H1 (cell line): ENCODE measurements at regions not wholly inside any gene's neighbourhood (a gene's known extent, or its start where the extent isn't known, plus 50 kb on each side); places are given as distances from the start of the nearest gene placed in this dataset.

Experiments used
- CTCF ChIA-PET: fragments of 300-600 bp; sonication (Branson Sonifier 250); formaldehyde crosslinking; loops from one replicate; lab custom pipeline; 2021; ENCODE audit not compliant: partially characterized antibody; lab: Charles Lee
- POLR2A ChIA-PET: fragments of 300-600 bp; sonication (Branson Sonifier 250); formaldehyde crosslinking; loops from one replicate; lab custom pipeline; 2021; ENCODE audit warnings: inconsistent platforms; ENCODE audit not compliant: partially characterized antibody; lab: Charles Lee
- DNase-seq, 2 experiments: peaks; one replicate each; pipeline versions ENCODE4 v3.0.0 to v3.0.0-alpha.2; 2010 to 2022; ENCODE audit warnings: low spot score in 2 of 2, low read depth in 1 of 2, mixed read lengths in 1 of 2
- FAIRE-seq: peaks from 2 replicates; lab custom pipeline; 2011; peaks lifted over from hg19 to GRCh38; lab: Jason Lieb, UNC
- H2AFZ ChIP-seq: 2 replicates; pipeline ENCODE4 v1.8.1; 2012; ENCODE audit warnings: low read length, inconsistent platforms
- H2AK5ac ChIP-seq: 2 replicates; pipeline ENCODE4 v1.6.1; 2013; ENCODE audit warnings: low read depth, low read length
- H2BK120ac ChIP-seq: replicated peaks from 2 replicates; pipeline ENCODE3; 2013; ENCODE audit warnings: low read depth, low read length, inconsistent platforms
- H2BK12ac ChIP-seq: 2 replicates; pipeline ENCODE4 v1.6.1; 2013; ENCODE audit warnings: low read depth, low read length
- H2BK15ac ChIP-seq: 2 replicates; pipeline ENCODE4 v1.6.1; 2013; ENCODE audit warnings: low read length
- H2BK20ac ChIP-seq: 2 replicates; pipeline ENCODE4 v1.6.1; 2013; ENCODE audit warnings: low read length
- H2BK5ac ChIP-seq: 2 replicates; pipeline ENCODE4 v1.6.1; 2013; ENCODE audit warnings: low read depth, low read length
- H3K14ac ChIP-seq: 2 replicates; pipeline ENCODE4 v1.6.1; 2013; ENCODE audit warnings: inconsistent platforms; ENCODE audit not compliant: insufficient read length
- H3K18ac ChIP-seq: 2 replicates; pipeline ENCODE4 v1.6.1; 2013; ENCODE audit warnings: low read length; ENCODE audit errors: extremely low read depth
- H3K23ac ChIP-seq: 2 replicates; pipeline ENCODE4 v1.6.1; 2013; ENCODE audit warnings: inconsistent platforms; ENCODE audit not compliant: insufficient read length
- H3K23me2 ChIP-seq: 2 replicates; pipeline ENCODE4 v1.6.1; 2013; ENCODE audit warnings: low read depth, low read length
- H3K27ac ChIP-seq: 2 replicates; pipeline ENCODE4 v1.6.1; 2011; ENCODE audit warnings: low read depth, low read length, inconsistent platforms
- H3K27me3 ChIP-seq, 4 experiments: replicated peaks in 1 of 4; 1 replicate in 1 of 4; 2 replicates in 3 of 4; pipeline versions ENCODE4 v1.6.1 to v1.8.1; 2011 to 2013; ENCODE audit warnings: low read length in 3 of 4, mild to moderate bottlenecking in 3 of 4, inconsistent platforms in 2 of 4, mixed read lengths in 2 of 4, moderate library complexity in 1 of 4; ENCODE audit not compliant: control insufficient read depth in 3 of 4, insufficient read depth in 3 of 4; ENCODE audit errors: extremely low read depth in 1 of 4
- H3K36me3 ChIP-seq, 4 experiments: 2 replicates each; pipeline versions ENCODE4 v1.6.1 to v1.8.1; 2011 to 2013; ENCODE audit warnings: mild to moderate bottlenecking in 4 of 4, low read length in 3 of 4, moderate library complexity in 2 of 4, control low read depth in 1 of 4, inconsistent platforms in 1 of 4; ENCODE audit not compliant: insufficient read depth in 4 of 4, control insufficient read depth in 2 of 4
- H3K4ac ChIP-seq: replicated peaks from 2 replicates; pipeline ENCODE3; 2013; ENCODE audit warnings: low read length, low read depth, mixed read lengths, inconsistent platforms; ENCODE audit not compliant: insufficient read length
- H3K4me1 ChIP-seq, 4 experiments: replicated peaks in 1 of 4; 1 replicate in 1 of 4; 2 replicates in 3 of 4; pipeline versions ENCODE4 v1.6.1 to v1.8.1; 2011 to 2013; ENCODE audit warnings: low read length in 3 of 4, inconsistent platforms in 2 of 4, mixed read lengths in 1 of 4; ENCODE audit not compliant: insufficient read depth in 4 of 4, control insufficient read depth in 3 of 4
- H3K4me2 ChIP-seq, 2 experiments: 2 replicates each; pipeline versions ENCODE4 v1.6.1 to v1.8.1; 2011 to 2013; ENCODE audit warnings: low read depth in 2 of 2, low read length in 2 of 2, control low read depth in 1 of 2, inconsistent platforms in 1 of 2, mild to moderate bottlenecking in 1 of 2; ENCODE audit not compliant: insufficient read depth in 1 of 2
- H3K4me3 ChIP-seq, 4 experiments: fragments of 200-600, 300-600 bp in 1 of 4; sonication (generic), shearing (Covaris generic), sonication (Bioruptor Twin) in 1 of 4; 2 replicates each; pipeline versions ENCODE4 v1.5.1 to v1.8.1; 2011 to 2016; ENCODE audit warnings: low read length in 4 of 4, low read depth in 3 of 4, control low read depth in 2 of 4, inconsistent platforms in 2 of 4, mild to moderate bottlenecking in 2 of 4, mixed read lengths in 1 of 4, moderate library complexity in 1 of 4; ENCODE audit not compliant: insufficient read depth in 2 of 4; ENCODE audit errors: extremely low read depth in 1 of 4
- H3K56ac ChIP-seq: replicated peaks from 2 replicates; pipeline ENCODE3; 2013; ENCODE audit warnings: low read depth, mild to moderate bottlenecking, mixed read lengths, low read length, inconsistent platforms; ENCODE audit not compliant: insufficient read length
- H3K79me1 ChIP-seq: 2 replicates; pipeline ENCODE4 v1.6.1; 2013; ENCODE audit warnings: low read depth, low read length, control low read depth
- H3K79me2 ChIP-seq, 2 experiments: 2 replicates each; pipeline versions ENCODE4 v1.6.1 to v1.8.1; 2012 to 2013; ENCODE audit warnings: low read length in 2 of 2, mild to moderate bottlenecking in 2 of 2, inconsistent platforms in 1 of 2; ENCODE audit not compliant: insufficient read depth in 2 of 2, control insufficient read depth in 1 of 2
- H3K9ac ChIP-seq, 4 experiments: replicated peaks in 1 of 4; 1 replicate in 1 of 4; 2 replicates in 3 of 4; pipeline versions ENCODE4 v1.6.1 to v1.8.1; 2011 to 2013; ENCODE audit warnings: low read depth in 3 of 4, low read length in 3 of 4, control low read depth in 2 of 4, mild to moderate bottlenecking in 2 of 4, moderate library complexity in 2 of 4, inconsistent platforms in 1 of 4; ENCODE audit errors: extremely low read depth in 1 of 4
- H3K9me3 ChIP-seq, 2 experiments: 2 replicates each; pipeline versions ENCODE4 v1.6.1 to v1.8.1; 2012 to 2013; ENCODE audit warnings: mild to moderate bottlenecking in 2 of 2, moderate library complexity in 2 of 2, control low read depth in 1 of 2, inconsistent platforms in 1 of 2, low read depth in 1 of 2, low read length in 1 of 2, mixed read lengths in 1 of 2; ENCODE audit not compliant: insufficient read depth in 2 of 2
- H4K20me1 ChIP-seq, 2 experiments: replicated peaks in 1 of 2; 2 replicates each; pipeline versions ENCODE3 to v1.8.1; 2011 to 2013; ENCODE audit warnings: inconsistent platforms in 2 of 2, low read length in 2 of 2, mild to moderate bottlenecking in 1 of 2; ENCODE audit not compliant: insufficient read depth in 2 of 2, control insufficient read depth in 1 of 2
- H4K5ac ChIP-seq: 2 replicates; pipeline ENCODE4 v1.6.1; 2013; ENCODE audit warnings: low read length, low read depth, mixed read lengths, inconsistent platforms; ENCODE audit not compliant: insufficient read length
- H4K8ac ChIP-seq: 2 replicates; pipeline ENCODE4 v1.8.0; 2013; ENCODE audit warnings: mild to moderate bottlenecking, moderate library complexity, low read length, inconsistent platforms; ENCODE audit not compliant: insufficient read depth; ENCODE audit errors: extremely low read depth
- H4K91ac ChIP-seq: replicated peaks from 2 replicates; pipeline ENCODE3; 2013; ENCODE audit warnings: low read length, mixed read lengths, inconsistent platforms; ENCODE audit not compliant: insufficient read length
- E2F6 ChIP-seq: IDR thresholded peaks from 2 replicates; pipeline ENCODE4 v1.6.1; 2012; ENCODE audit warnings: inconsistent platforms
- EGR1 ChIP-seq: IDR thresholded peaks from 2 replicates; pipeline ENCODE4 v1.6.1; 2011; ENCODE audit warnings: low read depth, low read length, borderline replicate concordance
- EZH2 ChIP-seq: fragments of 200-600 bp; sonication (generic); IDR thresholded peaks from 2 replicates; pipeline ENCODE4 v1.7.1; 2012; ENCODE audit warnings: low read depth, mild to moderate bottlenecking, moderate library complexity, low read length, inconsistent platforms; ENCODE audit not compliant: severe bottlenecking
- POLR2A ChIP-seq, 2 experiments: IDR thresholded peaks; 1 replicate in 1 of 2; 2 replicates in 1 of 2; pipeline ENCODE4 v1.6.1; 2011; ENCODE audit warnings: low read depth in 2 of 2, low read length in 2 of 2, mild to moderate bottlenecking in 2 of 2; ENCODE audit errors: control extremely low read depth in 1 of 2
- ZNF274 ChIP-seq: IDR thresholded peaks from 2 replicates; pipeline ENCODE4 v1.7.0; 2012; ENCODE audit warnings: low read length, borderline replicate concordance; ENCODE audit errors: extremely low read depth
- WGBS, 2 experiments: shearing (Covaris generic) in 1 of 2; methylation state at CpG; one replicate each; pipeline versions ENCODE4 v1.1.6 to v1.1.7; 2013 to 2015; ENCODE audit warnings: low lambda C conversion rate in 2 of 2, mixed read lengths in 2 of 2, inconsistent platforms in 1 of 2, low coverage in 1 of 2, missing lambda C conversion rate in 1 of 2; ENCODE audit not compliant: insufficient replicate concordance in 2 of 2, insufficient coverage in 1 of 2, insufficient read length in 1 of 2; ENCODE audit errors: extremely low coverage in 1 of 2, missing lambda C conversion rate in 1 of 2; 5-methylcytosine and 5-hydroxymethylcytosine counted together

- DNase-seq = no peak
- no peak overlapping the region for H2BK120ac ChIP-seq
- no peak overlapping the region for H2BK12ac ChIP-seq
- no peaks in the 10 kb centered on the region for H3K79me2 ChIP-seq
- H2BK15ac ChIP-seq = no peak overlapping the region
- no peak overlapping the region for H3K4me2 ChIP-seq
- TF ChIP-seq E2F6 (no peak), POLR2A (IDR thresholded peaks at IDR 0.05; ENCODE audit: control extremely low read depth in 1 of 2, low read depth in 2 of 2, low read length in 2 of 2) (no peak), ZNF274 (no peak), EZH2 (no peak), EGR1 (no peak)
- no peaks in the 10 kb centered on the region for H4K20me1 ChIP-seq
- no peak overlapping the region for H4K91ac ChIP-seq
- H3K79me1 ChIP-seq = no peaks in the 10 kb centered on the region
- H3K23me2 ChIP-seq = no peaks in the 10 kb centered on the region
- no peaks in the 10 kb centered on the region for H3K36me3 ChIP-seq
- no peak overlapping the region for H3K27ac ChIP-seq
- H3K4me3 ChIP-seq = no peak overlapping the region
- no peak overlapping the region for H3K18ac ChIP-seq
- H4K8ac ChIP-seq = no peak overlapping the region
- H3K23ac ChIP-seq = no peak overlapping the region
- H2AK5ac ChIP-seq = no peak overlapping the region
- no peaks in the 10 kb centered on the region; a peak in 1 of 4 replicates for H3K9me3 ChIP-seq
- H3K9ac ChIP-seq = no peak overlapping the region
- POLR2A ChIA-PET = interaction anchor here (0.6 kb wide), 1 partner anchor 94 kb away, joined by 3 read pairs; no protein-coding TSS in a partner anchor
- no peak overlapping the region for H4K5ac ChIP-seq
- no peak overlapping the region for H3K4ac ChIP-seq
- H2AFZ ChIP-seq = no peak overlapping the region
- H3K4me1 ChIP-seq = no peaks in the 10 kb centered on the region; a peak in 1 of 7 replicates
- no peaks in the 10 kb centered on the region for H3K27me3 ChIP-seq
- no peak overlapping the region for H3K14ac ChIP-seq
- no peak overlapping the region for H2BK5ac ChIP-seq
- no peak overlapping the region for H2BK20ac ChIP-seq
- FAIRE-seq = no peak
- no peak overlapping the region for H3K56ac ChIP-seq
- CTCF ChIA-PET = interaction anchor here (0.7 to 1.6 kb wide), 3 partner anchors 8 to 83 kb away, joined by 3 to 4 read pairs (median 3); no protein-coding TSS in a partner anchor
- WGBS, 2 experiments = 93% methylated on average over 10 of the region's 10 CpGs; no CpG with 5 or more reads in 1 of the 2 experiments
Observed at GRCh38 chr6:6780231-6780630, 191.7 kb downstream of the LY86 start.
